ENCODE measurements at regions not wholly inside any gene's neighbourhood (a gene's known extent, or its start where the extent isn't known, plus 50 kb on each side); places are given as distances from the start of the nearest gene placed in this dataset.

- 93% methylated on average over 3 of the region's 3 CpGs for WGBS
- Histone ChIP-seq H3K27ac (no peak overlapping the region), H3K27me3 (no peaks in the 10 kb centered on the region), H3K36me3 (no peaks in the 10 kb centered on the region), H3K4me1 (no peaks in the 10 kb centered on the region), H3K4me3 (no peak overlapping the region), H3K9me3 (no peaks in the 10 kb centered on the region)
- DNase-seq (ENCODE audit: low spot score in 2 of 2) = no peak
- no peak for TF ChIP-seq POLR2AphosphoS5 (IDR thresholded peaks at IDR 0.05)
- no peak for TF ChIP-seq POLR2A (IDR thresholded peaks at IDR 0.05)
- no peak for TF ChIP-seq CTCF (IDR thresholded peaks at IDR 0.05)
- no peak for TF ChIP-seq EP300 (IDR thresholded peaks at IDR 0.05)
Measured at GRCh38 chr3:28958656-28959055, 322.2 kb upstream of the RBMS3 start.

GRCh38 chr3:28971156-28971555 lies 309.7 kb upstream of the RBMS3 start:
- DNase-seq (ENCODE audit: low spot score in 2 of 2) = no peak
- TF ChIP-seq POLR2A (IDR thresholded peaks at IDR 0.05) (no peak), EP300 (IDR thresholded peaks at IDR 0.05) (no peak), CTCF (IDR thresholded peaks at IDR 0.05) (no peak), POLR2AphosphoS5 (IDR thresholded peaks at IDR 0.05) (no peak)
- WGBS = 60% methylated on average over 3 of the region's 3 CpGs

GRCh38 chr3:28972921-28973320 lies 307.9 kb upstream of the RBMS3 start:
- no peaks in the 10 kb centered on the region for H3K36me3 ChIP-seq
- no peak for DNase-seq (ENCODE audit: low spot score in 2 of 2)
- TF ChIP-seq EP300 (IDR thresholded peaks at IDR 0.05) = no peak
- no peak for TF ChIP-seq CTCF (IDR thresholded peaks at IDR 0.05)
- no peak for TF ChIP-seq POLR2A (IDR thresholded peaks at IDR 0.05)
- no peak for TF ChIP-seq POLR2AphosphoS5 (IDR thresholded peaks at IDR 0.05)
- no peak overlapping the region for H3K4me3 ChIP-seq
- peaks cover 11% of the 10 kb centered on the region for H3K9me3 ChIP-seq
- WGBS = 58% methylated on average over 3 of the region's 3 CpGs
- no peaks in the 10 kb centered on the region for H3K27me3 ChIP-seq
- H3K27ac ChIP-seq = no peak overlapping the region
- no peaks in the 10 kb centered on the region for H3K4me1 ChIP-seq

More at GRCh38 chr3:28971156-28971555, 309.7 kb upstream of the RBMS3 start:
- no peaks in the 10 kb centered on the region for H3K27me3 ChIP-seq
- H3K4me1 ChIP-seq = no peaks in the 10 kb centered on the region
- H3K36me3 ChIP-seq = no peaks in the 10 kb centered on the region
- H3K27ac ChIP-seq = no peak overlapping the region
- peaks cover 11% of the 10 kb centered on the region for H3K9me3 ChIP-seq
- H3K4me3 ChIP-seq = no peak overlapping the region

GRCh38 chr3:28973609-28974008 lies 307.3 kb upstream of the RBMS3 start:
- Histone ChIP-seq H3K4me3 (no peak overlapping the region), H3K27ac (no peak overlapping the region), H3K4me1 (no peaks in the 10 kb centered on the region), H3K9me3 (peaks cover 9% of the 10 kb centered on the region), H3K36me3 (no peaks in the 10 kb centered on the region), H3K27me3 (no peaks in the 10 kb centered on the region)
- no peak for DNase-seq (ENCODE audit: low spot score in 2 of 2)
- no peak for TF ChIP-seq POLR2AphosphoS5 (IDR thresholded peaks at IDR 0.05)

- Histone ChIP-seq H3K4me3 (no peak overlapping the region), H3K9me3 (no peaks in the 10 kb centered on the region), H3K27me3 (no peaks in the 10 kb centered on the region), H3K36me3 (no peaks in the 10 kb centered on the region), H3K27ac (no peak overlapping the region), H3K4me1 (no peaks in the 10 kb centered on the region)
- WGBS = 61% methylated on average over 3 of the region's 3 CpGs
- no peak for TF ChIP-seq CTCF (IDR thresholded peaks at IDR 0.05)
- no peak for TF ChIP-seq EP300 (IDR thresholded peaks at IDR 0.05)
- TF ChIP-seq POLR2AphosphoS5 (IDR thresholded peaks at IDR 0.05) = no peak
- no peak for TF ChIP-seq POLR2A (IDR thresholded peaks at IDR 0.05)
- no peak for DNase-seq (ENCODE audit: low spot score in 2 of 2)
Measured at GRCh38 chr3:28978092-28978491, 302.8 kb upstream of the RBMS3 start.

- Histone ChIP-seq H3K27ac (no peak overlapping the region), H3K4me3 (no peak overlapping the region), H3K36me3 (no peaks in the 10 kb centered on the region), H3K4me1 (no peaks in the 10 kb centered on the region), H3K27me3 (no peaks in the 10 kb centered on the region), H3K9me3 (no peaks in the 10 kb centered on the region)
- TF ChIP-seq POLR2A (IDR thresholded peaks at IDR 0.05) (no peak), CTCF (IDR thresholded peaks at IDR 0.05) (no peak), POLR2AphosphoS5 (IDR thresholded peaks at IDR 0.05) (no peak), EP300 (IDR thresholded peaks at IDR 0.05) (no peak)
- DNase-seq (ENCODE audit: low spot score in 2 of 2) = no peak
- 85% methylated on average over 1 of the region's 1 CpG for WGBS
Measured at GRCh38 chr3:28980131-28980530, 300.7 kb upstream of the RBMS3 start.
